ENCODE measurements at regions not wholly inside any gene's neighbourhood (a gene's known extent, or its start where the extent isn't known, plus 50 kb on each side); places are given as distances from the start of the nearest gene placed in this dataset.

DNA sequence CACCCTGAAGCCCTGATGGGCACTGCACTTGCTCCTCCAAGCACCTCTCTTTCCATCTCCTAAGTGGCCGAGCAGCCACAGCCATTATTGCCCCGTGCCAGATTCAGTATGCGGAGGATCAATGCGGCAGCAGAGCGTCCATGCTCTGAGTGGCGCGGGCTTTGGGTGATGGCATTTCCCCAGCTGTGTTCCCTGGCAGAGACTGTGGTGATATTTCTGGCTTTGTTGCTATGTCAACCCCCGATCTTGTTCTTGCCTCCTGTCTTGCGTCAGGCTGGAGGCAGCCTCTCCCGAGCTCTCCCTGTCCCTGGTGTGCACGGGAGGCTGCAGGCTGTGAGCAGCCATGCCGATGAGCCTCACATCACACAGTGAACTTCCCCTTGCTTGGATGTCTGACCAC lies 1018.6 kb downstream of the TBC1D22A start:
- Histone ChIP-seq H3K27me3 (peaks cover 0 to 47% (median 0%) of the 10 kb centered on the region in 4 donors), H3K36me3 (no peaks in the 10 kb centered on the region), H3K4me3 (no peak overlapping the region), H3K27ac (no peak overlapping the region), H3K9me3 (peaks cover 0 to 19% (median 10%) of the 10 kb centered on the region in 3 donors), H3K4me1 (peaks cover 0 to 6% (median 0%) of the 10 kb centered on the region in 3 donors)
- 94% methylated on average over 7 of the region's 12 CpGs; no CpG with 5 or more reads in 1 of the 2 donors for WGBS, 2 donors
- TF ChIP-seq, protein P1, sequence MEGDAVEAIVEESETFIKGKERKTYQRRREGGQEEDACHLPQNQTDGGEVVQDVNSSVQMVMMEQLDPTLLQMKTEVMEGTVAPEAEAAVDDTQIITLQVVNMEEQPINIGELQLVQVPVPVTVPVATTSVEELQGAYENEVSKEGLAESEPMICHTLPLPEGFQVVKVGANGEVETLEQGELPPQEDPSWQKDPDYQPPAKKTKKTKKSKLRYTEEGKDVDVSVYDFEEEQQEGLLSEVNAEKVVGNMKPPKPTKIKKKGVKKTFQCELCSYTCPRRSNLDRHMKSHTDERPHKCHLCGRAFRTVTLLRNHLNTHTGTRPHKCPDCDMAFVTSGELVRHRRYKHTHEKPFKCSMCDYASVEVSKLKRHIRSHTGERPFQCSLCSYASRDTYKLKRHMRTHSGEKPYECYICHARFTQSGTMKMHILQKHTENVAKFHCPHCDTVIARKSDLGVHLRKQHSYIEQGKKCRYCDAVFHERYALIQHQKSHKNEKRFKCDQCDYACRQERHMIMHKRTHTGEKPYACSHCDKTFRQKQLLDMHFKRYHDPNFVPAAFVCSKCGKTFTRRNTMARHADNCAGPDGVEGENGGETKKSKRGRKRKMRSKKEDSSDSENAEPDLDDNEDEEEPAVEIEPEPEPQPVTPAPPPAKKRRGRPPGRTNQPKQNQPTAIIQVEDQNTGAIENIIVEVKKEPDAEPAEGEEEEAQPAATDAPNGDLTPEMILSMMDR (IDR thresholded peaks at IDR 0.05): no peak
- no peak for TF ChIP-seq POLR2A (IDR thresholded peaks at IDR 0.05)
- DNase-seq: no peak
- intact Hi-C loops (cut with DNase I): no loop called here

- Histone ChIP-seq H3K27me3 (peaks cover 0 to 40% (median 0%) of the 10 kb centered on the region in 4 donors), H3K4me3 (no peak overlapping the region), H3K4me1 (peaks cover 0 to 9% (median 0%) of the 10 kb centered on the region in 3 donors), H3K9me3 (peaks cover 0 to 13% (median 4%) of the 10 kb centered on the region in 3 donors), H3K27ac (no peak overlapping the region), H3K36me3 (no peaks in the 10 kb centered on the region)
- DNase-seq: no peak
- WGBS, 2 donors: 80 to 88% methylated on average over 10 to 12 of the region's 14 CpGs
- intact Hi-C loops (cut with DNase I): no loop called here
- no peak for TF ChIP-seq POLR2A (IDR thresholded peaks at IDR 0.05)
- TF ChIP-seq, protein P1 (IDR thresholded peaks at IDR 0.05): no peak
Observed at GRCh38 chr22:47780281-47780875, 1017.9 kb downstream of the TBC1D22A start.

DNA sequence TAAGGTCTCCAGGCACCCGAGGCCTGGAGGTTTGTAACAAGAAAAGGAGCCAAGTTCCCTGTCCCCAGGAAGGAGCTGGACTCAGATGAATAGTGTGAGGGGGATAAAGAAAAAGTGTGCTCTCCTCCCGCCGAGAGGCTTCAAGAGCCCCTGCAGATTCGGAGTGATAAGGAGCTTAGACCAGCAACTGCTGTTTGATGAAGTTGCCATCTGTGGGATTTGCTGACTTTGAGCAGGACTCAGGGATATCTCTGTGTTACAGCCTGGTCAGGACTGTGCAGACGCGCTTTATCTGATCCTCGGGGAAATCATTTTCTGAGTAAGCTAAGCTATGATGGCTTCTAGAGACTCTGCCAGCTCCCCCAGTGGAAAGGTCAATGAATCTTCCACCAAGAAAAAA lies 1017.0 kb downstream of the TBC1D22A start:
- Histone ChIP-seq H3K4me3 (no peak overlapping the region), H3K9me3 (peaks cover 0 to 5% (median 0%) of the 10 kb centered on the region in 3 donors), H3K36me3 (no peaks in the 10 kb centered on the region), H3K27me3 (peaks cover 0 to 31% (median 0%) of the 10 kb centered on the region in 4 donors), H3K27ac (no peak overlapping the region), H3K4me1 (peaks cover 0 to 9% (median 0%) of the 10 kb centered on the region in 3 donors)
- no peak for DNase-seq
- WGBS, 2 donors: 62 to 69% methylated on average over 7 of the region's 7 CpGs
- intact Hi-C loops (cut with DNase I): no loop called here
- TF ChIP-seq, protein P1 (IDR thresholded peaks at IDR 0.05): no peak
- no peak for TF ChIP-seq POLR2A (IDR thresholded peaks at IDR 0.05)

DNA sequence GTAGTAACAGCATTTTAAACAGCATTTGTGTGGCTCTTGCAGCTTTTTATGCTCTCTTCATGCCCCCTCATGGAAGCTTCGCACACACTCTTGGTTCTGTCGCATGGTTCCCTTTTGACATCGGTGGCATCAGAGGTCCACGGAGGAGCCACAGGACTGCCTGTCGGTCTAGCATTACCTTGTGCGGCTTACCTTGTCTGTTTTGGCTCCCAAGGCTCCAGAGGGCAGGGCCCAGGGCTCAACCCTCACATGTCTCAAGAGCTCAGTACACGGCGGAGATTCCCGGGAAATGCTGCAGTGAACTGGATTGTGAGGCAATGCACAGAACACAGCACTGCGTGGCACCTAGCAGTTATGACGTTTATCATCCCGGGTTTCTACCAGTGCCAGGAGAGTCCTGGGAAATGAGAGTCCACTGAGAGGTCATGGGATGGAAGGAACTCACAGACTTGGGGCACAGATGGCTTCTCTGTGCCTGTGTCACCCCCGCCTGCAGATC lies 1015.8 kb downstream of the TBC1D22A start:
- no peak for TF ChIP-seq POLR2A (IDR thresholded peaks at IDR 0.05)
- TF ChIP-seq, protein P1 (IDR thresholded peaks at IDR 0.05): no peak
- no peaks in the 10 kb centered on the region for H3K9me3 ChIP-seq
- H3K27me3 ChIP-seq: peaks cover 0 to 19% (median 0%) of the 10 kb centered on the region in 4 donors
- no peak overlapping the region for H3K4me3 ChIP-seq
- DNase-seq: no peak
- intact Hi-C loops (cut with DNase I): no loop called here
- whole genome bisulfite sequencing, 2 donors: 93 to 95% methylated on average over 9 to 13 of the region's 13 CpGs
- no peaks in the 10 kb centered on the region for H3K36me3 ChIP-seq
- H3K27ac ChIP-seq: no peak overlapping the region
- peaks cover 0 to 9% (median 0%) of the 10 kb centered on the region in 3 donors for H3K4me1 ChIP-seq

DNA sequence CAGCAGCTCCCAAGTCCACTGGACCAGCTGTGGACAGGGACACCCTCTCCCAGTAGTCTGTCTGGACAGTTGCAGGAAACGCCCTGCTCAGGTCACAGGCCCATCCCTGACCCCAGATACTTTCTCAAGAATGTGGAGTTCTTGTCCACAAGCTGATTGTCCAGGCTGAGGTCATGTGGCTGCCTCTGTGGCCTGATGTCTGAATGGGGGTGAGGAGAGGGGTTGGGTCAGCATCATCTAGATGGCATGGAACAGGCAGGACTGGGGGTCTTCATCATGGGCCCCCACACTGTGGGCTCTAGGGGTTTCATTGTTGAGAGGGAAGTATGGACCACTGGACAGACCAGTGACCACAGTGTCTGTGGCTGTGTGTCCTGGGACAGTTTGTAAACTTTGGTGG lies 1015.0 kb downstream of the TBC1D22A start:
- intact Hi-C loops (cut with DNase I): no loop called here
- Histone ChIP-seq H3K36me3 (no peaks in the 10 kb centered on the region), H3K4me1 (peaks cover 0 to 9% (median 0%) of the 10 kb centered on the region in 3 donors), H3K27me3 (peaks cover 0 to 14% (median 0%) of the 10 kb centered on the region in 4 donors), H3K4me3 (no peak overlapping the region), H3K9me3 (no peaks in the 10 kb centered on the region), H3K27ac (no peak overlapping the region)
- no peak for DNase-seq
- WGBS, 2 donors: 33 to 36% methylated on average over 1 of the region's 1 CpG
- no peak for TF ChIP-seq POLR2A (IDR thresholded peaks at IDR 0.05)
- TF ChIP-seq, protein P1 (IDR thresholded peaks at IDR 0.05): no peak

All from esophagus squamous epithelium (tissue), 5 donors.